PC-9 (cell line): ENCODE measurements at regions not wholly inside any gene's neighbourhood (a gene's known extent, or its start where the extent isn't known, plus 50 kb on each side); places are given as distances from the start of the nearest gene placed in this dataset.

ENCODE experiments used
- EZH2 ChIP-seq: fragments of 200-600 bp; sonication (generic); IDR thresholded peaks from 2 replicates; pipeline ENCODE4 v1.8.0; 2017; ENCODE audit warnings: antibody characterized with exemption, low read depth
- TF ChIP-seq, protein P1 (sequence below): fragments of 200-600 bp; sonication (generic); conservative IDR thresholded peaks from 2 replicates; pipeline ENCODE4 v1.6.1; 2017; ENCODE audit warnings: mixed run types, antibody characterized with exemption, mild to moderate bottlenecking, moderate library complexity

- TF ChIP-seq, protein P1, sequence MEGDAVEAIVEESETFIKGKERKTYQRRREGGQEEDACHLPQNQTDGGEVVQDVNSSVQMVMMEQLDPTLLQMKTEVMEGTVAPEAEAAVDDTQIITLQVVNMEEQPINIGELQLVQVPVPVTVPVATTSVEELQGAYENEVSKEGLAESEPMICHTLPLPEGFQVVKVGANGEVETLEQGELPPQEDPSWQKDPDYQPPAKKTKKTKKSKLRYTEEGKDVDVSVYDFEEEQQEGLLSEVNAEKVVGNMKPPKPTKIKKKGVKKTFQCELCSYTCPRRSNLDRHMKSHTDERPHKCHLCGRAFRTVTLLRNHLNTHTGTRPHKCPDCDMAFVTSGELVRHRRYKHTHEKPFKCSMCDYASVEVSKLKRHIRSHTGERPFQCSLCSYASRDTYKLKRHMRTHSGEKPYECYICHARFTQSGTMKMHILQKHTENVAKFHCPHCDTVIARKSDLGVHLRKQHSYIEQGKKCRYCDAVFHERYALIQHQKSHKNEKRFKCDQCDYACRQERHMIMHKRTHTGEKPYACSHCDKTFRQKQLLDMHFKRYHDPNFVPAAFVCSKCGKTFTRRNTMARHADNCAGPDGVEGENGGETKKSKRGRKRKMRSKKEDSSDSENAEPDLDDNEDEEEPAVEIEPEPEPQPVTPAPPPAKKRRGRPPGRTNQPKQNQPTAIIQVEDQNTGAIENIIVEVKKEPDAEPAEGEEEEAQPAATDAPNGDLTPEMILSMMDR: no peak
- TF ChIP-seq EZH2: no peak
Measured at GRCh38 chr2:143893371-143893770, 626.5 kb downstream of the ZEB2 start.
